Loucy (cell line): ENCODE measurements at regions not wholly inside any gene's neighbourhood (a gene's known extent, or its start where the extent isn't known, plus 50 kb on each side); places are given as distances from the start of the nearest gene placed in this dataset.

Experiments
- CTCF ChIP-seq: fragments of 200-600 bp; sonication (generic); conservative IDR thresholded peaks from 2 replicates; pipeline ENCODE4 v1.5.1; 2014; ENCODE audit warnings: mild to moderate bottlenecking, antibody characterized with exemption, low read length
- EZH2phosphoT487 ChIP-seq: fragments of 200-600 bp; IDR thresholded peaks from 2 replicates; pipeline ENCODE4 v1.6.1; 2018; ENCODE audit warnings: antibody characterized with exemption, mild to moderate bottlenecking, moderate library complexity, borderline replicate concordance

- TF ChIP-seq CTCF, result no peak
- TF ChIP-seq EZH2phosphoT487, result no peak
Measured at GRCh38 chr13:91024157-91024792, 323.2 kb upstream of the MIR17HG start.
